NCI-H1694 treated with DMSO at 0.1 percent for 48 hours (cell line): ENCODE measurements at regions not wholly inside any gene's neighbourhood (a gene's known extent, or its start where the extent isn't known, plus 50 kb on each side); places are given as distances from the start of the nearest gene placed in this dataset.
A peak's percentile ranks its signal among the peaks of the same experiment; 100 is the strongest.

ENCODE experiments used
- DNase-seq: peaks from one replicate; lab custom pipeline; 2025; lab: John Stamatoyannopoulos, UW

DNA sequence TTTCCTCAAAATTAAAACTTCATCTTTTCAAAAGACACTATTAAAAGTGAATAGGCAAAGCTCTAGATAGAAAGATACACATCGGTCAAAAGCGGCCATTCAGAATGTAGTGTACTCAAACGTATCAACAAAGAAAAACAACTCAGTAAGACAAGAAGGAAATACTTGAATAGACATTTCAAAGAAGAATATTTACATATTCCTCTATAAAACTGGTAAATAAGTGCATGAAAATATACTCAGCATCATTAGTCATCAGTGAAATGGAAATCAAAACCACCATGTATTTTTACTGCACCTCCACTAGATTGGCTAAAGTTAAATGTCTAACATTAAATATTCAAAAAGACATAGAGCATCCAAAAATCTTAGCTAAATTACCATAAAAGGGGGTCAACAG, 551.1 kb upstream of the SORCS1 start:
- no peak for DNase-seq

DNA sequence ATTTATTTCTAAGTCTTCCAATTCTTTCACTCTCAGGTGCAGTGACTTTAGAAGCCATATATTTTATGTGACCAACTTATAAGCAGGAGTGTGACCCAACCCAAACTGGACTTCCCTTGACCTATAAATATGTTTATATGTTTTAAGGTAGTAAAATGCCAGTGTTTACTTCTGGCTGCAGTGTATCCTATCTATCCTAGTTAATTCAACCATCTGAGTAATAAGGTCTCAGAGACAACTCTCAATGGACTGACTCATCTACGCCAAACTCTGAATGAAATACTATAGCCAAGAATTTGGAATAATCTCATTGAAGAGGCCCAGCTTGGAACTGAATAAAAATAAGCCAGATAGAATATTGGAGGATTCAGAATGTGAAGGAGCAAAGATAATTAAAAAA, 544.5 kb upstream of the SORCS1 start:
- DNase-seq = no peak

DNA sequence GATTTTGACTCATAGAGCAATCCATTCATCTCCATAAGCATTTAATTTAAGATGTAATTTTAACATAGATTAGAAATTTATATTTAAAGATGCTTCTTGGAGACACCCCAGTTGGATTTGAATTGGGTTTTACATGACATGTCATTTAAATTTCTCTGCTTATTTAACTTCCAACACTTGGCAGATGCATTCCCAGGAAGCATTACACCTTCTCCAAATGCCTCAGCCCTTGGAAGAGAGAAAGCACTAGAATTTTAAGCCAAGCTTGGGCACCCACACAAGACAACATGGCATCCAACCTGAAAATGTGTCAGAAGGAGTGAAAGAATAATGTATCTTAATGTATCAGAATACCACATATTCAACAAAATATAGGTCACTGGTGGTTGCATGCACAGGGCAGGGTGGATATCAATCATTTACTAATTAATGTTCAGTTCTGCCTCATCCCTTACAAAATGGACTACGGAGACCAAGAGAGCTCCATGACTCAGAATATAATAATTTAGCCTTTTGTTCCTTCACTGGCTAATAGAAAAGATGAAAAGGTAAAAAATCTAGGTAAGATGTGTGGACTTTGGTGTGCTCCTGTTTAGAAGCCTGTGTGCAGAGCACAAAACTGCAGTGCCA, 541.7 kb upstream of the SORCS1 start:
- no peak for DNase-seq

DNA sequence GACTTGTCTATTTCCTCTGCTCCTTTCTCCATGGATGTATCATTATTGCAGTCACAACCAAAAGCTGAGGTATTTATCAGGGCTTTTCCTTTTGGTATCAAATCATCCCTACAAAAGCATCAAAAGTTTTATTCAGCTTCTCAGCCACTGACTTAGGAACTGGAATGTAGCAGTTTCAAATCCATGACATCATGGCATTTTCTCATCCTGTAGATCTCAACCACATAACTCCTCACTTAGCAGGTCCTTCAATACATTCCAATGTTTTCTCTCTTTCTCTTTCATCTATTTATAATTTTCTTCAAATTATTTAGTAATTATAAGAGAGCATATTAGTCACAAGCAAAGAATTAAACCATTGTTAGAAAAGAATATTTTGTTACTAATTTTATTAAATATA, 537.4 kb upstream of the SORCS1 start:
- DNase-seq = no peak

DNA sequence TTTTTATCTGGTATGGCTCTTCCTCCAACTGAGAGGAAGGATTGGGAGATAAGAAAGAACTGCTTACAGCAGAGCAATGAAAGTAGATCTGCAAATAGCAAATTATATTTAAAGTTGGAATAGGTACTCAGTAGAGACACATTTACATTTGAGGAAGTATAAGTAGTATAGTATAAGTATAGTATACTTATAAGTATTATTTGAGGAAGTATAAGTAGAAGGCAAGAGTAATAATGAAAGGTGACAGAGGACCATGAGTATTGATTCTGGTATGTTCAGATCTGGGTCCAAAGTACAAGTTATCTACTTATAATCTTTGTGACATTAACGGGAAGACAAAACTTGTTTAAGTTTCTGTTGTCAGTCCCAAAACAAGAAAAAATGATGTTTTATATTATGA, 527.6 kb upstream of the SORCS1 start:
- no peak for DNase-seq

DNA sequence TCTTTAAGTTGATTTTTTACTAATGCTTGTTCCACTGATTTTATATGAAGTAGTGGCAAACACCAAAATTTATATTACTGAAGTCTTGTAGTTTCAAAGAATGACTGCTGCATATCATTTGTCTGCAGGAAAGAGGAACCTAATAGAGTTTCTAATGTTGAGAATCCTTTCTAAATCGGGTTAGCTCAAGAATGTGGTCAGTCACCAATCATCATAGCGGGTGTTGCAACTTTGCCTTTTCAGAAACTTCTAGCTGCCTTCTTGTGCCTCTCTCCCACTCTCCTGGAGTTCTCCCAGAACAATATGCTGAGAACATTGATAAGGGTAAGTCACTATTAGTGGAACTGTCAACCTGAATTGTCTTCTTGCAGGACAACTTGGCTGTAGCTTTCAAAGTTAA, 524.8 kb upstream of the SORCS1 start:
- no peak for DNase-seq

DNA sequence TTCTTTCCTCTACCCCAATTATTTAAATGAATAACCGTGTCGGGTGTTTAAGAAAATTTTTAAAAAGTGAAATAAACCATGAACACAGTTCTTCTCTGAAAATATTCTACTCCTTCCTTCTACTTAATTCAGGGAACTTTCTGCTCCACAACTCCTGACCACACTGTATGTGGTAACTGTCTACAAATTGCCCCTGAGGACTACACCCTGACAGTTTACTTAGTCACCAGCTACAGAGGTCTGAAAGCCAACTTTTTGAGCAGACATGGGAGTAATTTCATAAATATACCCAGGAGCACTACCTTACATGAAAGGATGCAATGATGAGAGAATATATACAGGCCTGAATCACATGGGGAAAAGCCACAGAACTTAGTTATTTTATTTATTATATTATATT, 523.2 kb upstream of the SORCS1 start:
- no peak for DNase-seq

DNA sequence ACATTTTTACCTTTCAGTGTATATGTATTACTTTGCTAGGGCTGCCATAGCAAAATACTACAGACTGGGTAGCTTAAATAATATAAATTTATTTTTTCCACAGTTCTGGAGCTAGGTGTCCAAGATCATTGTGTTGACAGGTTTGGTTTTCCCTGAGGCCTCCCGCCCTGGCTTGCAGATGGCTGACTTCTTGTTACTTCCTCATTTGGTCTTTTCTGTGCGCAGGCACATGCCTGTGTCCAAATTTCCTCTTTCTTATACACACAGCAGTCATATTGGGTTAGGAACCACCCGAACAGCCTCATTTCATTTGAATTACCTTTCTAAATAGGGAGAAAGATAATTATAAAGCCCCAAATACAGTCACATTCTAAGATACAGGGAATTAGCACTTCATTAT, 521.6 kb upstream of the SORCS1 start:
- DNase-seq = no peak

DNA sequence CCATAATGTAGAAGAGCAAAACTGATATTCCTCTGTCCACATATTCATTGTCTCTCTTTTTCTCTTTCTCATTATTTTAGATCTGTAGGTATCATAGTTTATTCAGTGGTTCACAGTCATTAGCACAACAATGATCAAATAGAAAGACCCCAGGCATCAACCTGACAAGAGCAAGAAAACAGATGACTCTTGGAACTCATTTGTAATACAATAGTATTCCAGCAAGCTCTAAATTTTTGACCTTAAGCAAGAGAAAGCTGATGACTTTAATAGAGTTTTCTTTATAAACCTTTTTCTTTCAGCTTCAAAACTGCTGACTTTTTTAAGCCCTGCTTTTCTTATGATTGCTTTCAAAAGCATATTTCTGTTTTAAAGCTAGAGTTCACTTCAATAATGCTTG, 507.5 kb upstream of the SORCS1 start:
- DNase-seq = no peak

DNA sequence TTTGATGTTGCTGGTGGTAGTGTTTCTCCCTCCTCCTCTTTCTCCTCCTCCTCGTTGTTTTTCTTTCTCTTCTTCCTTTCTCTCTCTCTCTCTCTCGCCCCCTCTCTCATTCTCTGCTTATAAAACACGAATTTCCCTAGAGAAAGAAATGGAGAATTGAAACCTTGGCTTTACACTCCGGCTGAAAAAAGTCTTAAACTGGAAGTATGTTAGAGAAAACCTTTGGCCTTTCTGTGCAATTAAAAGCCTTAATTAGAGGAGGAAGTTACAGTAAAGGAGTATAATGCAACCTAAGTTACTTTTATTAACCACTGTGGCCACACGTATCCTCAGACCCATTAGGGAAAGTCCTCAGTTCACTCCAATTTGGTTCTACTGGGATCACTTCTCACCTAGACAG, 501.7 kb upstream of the SORCS1 start:
- DNase-seq = no peak

DNA sequence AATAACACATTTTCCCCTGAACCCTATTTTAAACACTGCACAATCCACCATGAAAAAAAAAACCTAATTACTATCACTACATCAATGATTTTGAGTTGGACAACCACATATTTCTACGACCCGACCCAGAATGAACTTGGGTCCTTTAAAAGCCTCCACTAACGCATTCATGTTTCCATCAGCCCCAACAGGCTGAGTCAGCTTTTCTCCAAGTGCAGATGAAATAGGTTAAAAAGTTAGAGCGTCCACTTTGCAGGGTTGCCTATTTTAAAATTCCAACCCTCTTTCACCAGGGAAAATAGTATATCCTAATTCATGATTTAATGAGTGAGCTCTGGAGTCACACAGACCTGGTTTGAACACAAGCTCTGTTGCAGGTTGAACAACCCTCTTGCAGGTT, 501.0 kb upstream of the SORCS1 start:
- DNase-seq = no peak

DNA sequence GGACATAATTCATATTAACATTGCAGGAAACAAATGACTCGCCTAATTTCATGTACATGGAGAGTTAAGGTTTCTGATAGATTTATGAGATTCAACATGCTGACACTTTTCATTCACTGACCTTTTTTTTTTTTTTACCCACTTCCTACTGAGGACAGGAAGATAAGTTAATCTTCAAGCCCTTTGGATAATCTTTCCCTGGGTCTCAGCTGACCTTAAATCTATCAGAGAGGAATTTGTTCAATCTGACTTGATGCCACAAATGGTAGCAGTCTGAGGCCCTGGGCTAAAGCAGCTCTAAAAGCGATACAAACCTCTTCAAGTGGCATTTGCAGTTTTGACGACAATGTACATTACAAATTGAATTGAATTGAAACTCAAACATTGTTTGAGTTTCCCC, 493.3 kb upstream of the SORCS1 start:
- no peak for DNase-seq

DNA sequence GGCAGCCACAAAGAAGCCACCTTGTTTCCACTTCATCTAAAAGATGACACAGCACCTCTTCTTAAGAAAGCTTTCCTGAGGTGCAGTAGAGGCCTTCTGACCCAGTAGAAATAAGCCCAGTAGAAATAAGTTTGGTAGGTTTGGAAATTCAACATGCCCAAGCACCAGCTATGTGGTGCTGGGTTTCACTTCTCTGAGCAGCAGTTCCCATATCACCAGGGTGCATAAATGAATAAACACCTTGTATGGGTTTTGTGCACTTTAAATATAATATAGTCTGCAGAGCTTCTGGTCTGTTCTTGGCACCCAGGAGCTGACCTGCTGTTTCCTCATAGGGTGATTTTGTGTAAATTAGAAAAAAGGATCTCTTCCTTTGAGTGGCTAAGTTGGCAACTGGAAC, 492.4 kb upstream of the SORCS1 start:
- no peak for DNase-seq

DNA sequence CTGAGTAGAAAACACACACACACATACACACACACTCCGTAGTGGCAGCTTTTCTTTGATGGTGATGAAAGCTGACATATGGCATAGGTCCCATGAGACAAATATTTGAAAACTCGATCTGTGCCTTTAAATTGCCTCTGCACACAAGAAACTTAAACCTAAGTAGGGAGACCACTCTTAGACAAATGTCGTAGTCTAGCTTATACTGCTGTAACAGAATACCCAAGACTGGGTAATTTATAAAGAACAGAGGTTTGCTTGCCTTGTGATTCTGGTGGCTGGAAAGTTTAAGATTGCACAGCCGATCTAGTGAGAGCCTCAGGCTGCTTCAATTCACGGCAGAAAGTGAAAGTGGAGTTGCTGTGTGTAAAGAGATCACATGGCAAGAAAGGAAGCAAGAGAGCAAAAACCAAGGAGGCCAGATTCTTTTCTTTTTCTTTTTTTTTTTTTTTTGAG, 489.4 kb upstream of the SORCS1 start:
- peak; percentile 71 for DNase-seq

DNA sequence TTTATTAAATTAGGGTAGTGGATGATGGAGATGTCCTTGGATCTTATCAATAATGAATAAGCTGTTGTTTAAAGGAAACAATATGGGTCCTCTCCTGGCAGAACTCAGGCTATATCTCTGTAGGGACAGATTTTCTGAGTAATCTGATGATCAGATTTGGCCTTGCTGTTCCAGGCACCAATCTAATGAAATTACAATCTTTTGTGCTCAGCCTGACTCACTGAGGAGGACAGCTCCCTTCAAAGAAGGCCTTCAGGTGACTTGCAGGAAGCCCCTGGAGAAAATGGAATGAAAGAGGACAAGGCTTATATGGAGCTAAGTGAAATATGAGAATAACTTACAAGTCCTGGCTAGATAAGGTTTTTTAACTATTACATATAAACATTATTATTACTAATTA, 486.4 kb upstream of the SORCS1 start:
- no peak for DNase-seq

DNA sequence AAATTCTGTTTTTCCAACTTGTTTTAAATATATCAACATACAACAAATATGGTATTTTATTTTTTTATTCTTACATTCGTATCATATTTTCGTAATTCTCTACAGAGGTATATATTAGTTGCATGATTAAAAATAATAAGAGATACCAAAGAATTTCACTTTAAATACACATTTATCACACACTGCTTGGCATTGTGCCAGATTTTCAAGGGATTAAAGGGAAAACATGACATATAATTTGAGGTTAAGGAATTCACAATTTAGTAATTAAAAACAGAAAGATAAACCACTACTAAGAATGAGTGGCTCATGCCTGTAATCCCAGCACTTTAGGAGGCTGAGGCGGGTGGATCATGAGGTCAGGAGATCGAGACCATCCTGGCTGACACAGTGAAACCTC, 484.7 kb upstream of the SORCS1 start:
- DNase-seq = no peak

DNA sequence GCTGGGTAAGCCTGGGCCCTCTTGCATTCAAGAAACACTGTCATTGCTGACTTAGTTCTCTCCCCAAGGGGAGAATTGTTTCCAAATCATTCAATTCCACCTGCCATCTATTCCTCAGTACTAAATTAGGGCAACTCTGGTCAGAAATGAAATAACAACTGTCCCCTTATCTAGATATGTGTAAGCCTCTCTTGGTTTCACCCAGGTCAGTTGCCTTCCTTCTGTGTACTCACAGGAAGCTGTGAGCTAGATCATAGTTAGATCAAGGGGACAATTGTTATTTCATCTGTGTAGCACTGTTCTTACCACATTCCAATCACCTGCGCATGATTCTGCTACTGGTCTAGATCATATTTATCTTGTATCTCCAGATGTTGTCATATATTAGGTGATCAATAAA, 483.0 kb upstream of the SORCS1 start:
- DNase-seq = no peak

DNA sequence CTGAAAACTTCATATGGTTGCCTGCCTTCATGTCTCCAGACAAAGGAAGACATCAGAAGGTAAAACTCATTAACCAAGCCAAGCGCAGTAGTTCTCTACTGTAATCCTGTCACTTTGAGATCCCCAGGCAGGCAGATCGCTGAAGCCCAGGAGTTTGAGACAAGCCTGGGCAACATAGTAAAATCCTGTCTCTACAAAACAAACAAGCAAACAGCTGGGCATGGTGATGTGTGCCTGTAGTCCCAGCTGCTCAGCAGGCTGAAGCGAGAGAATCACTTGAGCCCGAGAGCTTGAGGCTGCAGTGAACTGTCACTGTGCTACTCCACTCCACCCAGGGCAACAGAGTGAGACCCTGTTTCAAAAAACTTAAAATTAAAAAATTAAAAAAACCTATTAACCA, 467.4 kb upstream of the SORCS1 start:
- peak; percentile 79 for DNase-seq

DNA sequence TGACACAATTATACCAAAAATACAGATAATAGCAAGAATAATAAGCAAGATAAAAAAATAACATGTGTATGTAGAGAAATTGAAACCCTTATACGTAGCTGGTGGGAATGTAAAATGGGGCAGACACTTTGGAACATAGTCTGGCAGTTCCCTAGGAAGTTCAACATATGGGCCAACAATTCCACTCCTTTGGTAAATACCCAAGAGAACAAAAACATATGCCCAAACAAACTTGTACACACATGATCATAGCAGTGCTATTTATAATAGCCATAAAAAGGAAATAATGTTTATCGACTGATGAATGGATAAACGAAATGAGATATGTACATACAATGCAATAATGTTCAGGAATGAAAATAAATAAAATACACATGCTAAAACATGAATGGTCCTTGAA, 462.4 kb upstream of the SORCS1 start:
- DNase-seq = no peak

DNA sequence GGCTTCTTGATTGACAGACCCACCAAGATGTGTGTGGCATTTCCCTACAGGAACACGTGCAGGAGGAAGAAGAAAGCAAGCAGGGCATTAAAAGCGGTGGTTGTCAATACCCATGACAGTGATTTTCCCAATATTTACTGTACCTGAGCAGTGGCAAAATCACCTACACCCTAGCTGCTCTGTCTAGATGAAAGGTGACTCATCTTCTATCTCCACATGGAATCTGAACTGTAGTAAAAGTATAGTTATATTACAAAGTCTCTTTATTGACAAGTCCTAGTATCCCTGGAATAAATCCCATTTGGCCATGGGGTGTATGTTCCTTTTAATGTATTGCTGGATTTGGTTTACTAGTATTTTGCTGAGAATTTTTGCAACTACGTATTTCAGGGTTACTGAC, 458.8 kb upstream of the SORCS1 start:
- DNase-seq = no peak

DNA sequence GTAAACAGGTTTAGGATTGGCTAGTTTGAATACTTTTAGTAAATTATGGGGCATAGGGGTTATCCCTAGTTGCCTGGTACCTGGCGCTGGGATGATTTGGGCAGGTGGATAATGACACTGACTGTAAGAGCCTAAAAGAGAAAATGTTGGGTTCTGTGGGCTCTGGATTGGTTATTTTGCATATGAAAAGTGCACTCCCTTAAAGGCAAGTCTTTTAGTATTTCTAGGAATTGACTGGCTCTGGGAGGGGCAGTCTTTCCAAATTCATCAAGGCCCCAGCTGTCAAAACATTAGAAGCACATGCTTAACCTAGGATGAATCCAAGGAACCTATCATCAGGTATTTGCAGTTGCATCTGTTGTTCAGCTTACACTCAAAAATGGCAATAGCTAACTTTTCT, 454.6 kb upstream of the SORCS1 start:
- DNase-seq = no peak

DNA sequence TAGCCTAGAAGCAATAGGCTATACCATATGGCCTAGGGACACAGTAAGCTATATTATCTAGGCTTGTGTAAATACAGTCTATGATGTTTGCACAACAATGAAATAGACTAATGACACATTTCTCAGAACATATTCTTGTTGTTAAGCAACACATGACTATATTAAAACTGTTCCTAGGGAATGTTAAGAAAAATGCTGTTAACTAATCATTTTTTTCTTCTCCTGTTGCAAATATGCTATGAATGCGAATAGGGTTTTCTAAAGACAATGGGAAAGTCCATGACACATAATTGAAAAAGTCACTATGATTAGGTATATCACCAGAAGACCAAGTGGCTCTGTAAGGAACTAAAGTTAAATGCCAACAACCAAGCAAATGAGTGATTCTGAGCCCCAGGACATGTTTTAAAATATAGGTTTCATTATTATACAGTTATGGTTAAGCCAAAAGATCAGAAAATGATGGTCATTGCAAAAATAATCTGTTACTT, 454.0 kb upstream of the SORCS1 start:
- peak; percentile 31 for DNase-seq

DNA sequence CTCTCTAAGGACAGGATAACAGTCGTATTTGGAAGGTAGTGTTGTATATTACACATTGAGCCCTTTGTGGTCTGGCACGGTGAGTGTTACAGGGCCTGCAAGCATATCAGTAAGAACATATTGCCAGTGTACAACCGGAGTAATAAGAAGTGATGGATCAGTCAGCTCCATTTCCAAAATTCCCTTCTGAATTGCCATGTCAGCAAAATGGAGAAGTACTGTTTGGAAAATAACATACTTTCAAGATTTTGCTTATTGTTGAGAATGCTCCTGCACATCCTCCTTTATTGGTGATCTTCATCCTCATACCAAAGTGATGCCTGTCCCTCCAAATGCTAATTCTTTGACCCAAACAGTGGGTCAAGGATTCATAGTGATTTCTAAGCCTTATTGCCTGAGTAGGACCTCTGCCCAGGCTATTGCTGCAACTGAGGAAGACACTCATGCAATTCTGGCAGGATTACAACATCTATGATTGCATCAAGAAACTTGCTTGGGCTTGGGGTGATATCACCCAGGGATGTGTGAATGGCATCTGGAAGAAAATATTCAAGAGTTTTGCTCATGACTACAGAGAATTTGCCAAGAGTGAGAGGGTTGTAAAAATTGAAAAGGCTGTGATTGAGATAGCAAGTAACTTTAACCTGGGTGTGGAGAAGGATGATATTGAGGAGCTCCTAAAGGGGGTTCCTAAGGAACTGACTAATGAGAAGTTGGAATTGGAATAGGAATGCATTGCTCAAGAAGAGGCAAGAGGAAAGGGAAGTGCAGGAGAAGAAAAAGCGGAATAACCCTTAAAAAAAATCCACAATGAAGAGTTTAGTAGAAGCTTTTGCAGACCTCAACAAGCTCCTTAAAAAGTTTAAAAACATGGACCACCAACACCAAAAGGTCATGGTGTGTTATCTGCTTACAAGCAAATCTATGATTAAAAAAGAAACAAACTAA, 452.2 kb upstream of the SORCS1 start:
- no peak for DNase-seq
